HG02938 (cell line): ENCODE measurements at regions not wholly inside any gene's neighbourhood (a gene's known extent, or its start where the extent isn't known, plus 50 kb on each side); places are given as distances from the start of the nearest gene placed in this dataset.

Source experiments
- ATAC-seq: cut with Tn5 transposase; IDR thresholded peaks from one replicate; pipeline ENCODE4 v1.9.1; 2021; ENCODE audit warnings: mild to moderate bottlenecking, moderate library complexity; ENCODE audit not compliant: unreplicated experiment

GRCh38 chr5:171578829-171579491 lies 159.5 kb downstream of the FGF18 start:
- ATAC-seq = no peak

GRCh38 chr5:171579976-171580411 lies 160.5 kb downstream of the FGF18 start:
- no peak for ATAC-seq

DNA sequence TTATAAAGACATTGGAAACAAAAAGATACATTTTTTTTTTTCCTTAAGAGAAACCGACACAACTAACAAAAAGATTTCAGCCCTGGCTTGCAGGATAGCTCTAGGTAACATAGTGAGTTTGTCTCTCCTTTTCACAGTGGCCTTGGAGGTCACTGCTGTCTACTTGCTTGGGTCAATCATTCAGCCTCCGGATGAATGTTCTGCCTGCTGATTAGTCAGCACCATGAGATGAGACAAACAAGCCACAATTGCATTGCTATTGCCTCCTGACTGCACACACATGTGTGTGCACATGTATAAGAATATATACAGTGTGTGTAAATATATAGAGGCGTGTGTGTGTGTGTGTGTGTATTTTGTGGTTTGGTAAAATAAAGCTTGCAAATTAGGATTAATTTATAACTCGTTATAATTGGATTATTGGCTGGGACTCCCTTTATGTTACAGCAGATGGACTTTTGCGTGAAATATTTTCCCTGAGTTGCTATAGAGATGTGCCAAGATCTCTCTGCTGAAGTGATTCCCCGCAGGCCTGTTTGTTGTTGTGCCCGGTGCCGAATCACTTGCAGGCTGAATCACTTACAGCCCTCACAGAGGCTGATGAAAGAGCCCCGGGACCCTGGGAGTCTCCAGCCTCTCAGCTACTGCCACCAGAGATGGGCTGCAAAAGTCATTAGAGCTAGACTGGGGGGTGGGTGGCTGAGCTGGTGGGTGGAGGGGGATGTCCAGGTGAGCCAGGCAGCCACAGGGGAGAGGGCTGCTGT lies 161.2 kb downstream of the FGF18 start:
- ATAC-seq = no peak

GRCh38 chr5:171581781-171582180 lies 162.3 kb downstream of the FGF18 start:
- no peak for ATAC-seq

GRCh38 chr5:171582849-171583248 lies 163.4 kb downstream of the FGF18 start:
- no peak for ATAC-seq

DNA sequence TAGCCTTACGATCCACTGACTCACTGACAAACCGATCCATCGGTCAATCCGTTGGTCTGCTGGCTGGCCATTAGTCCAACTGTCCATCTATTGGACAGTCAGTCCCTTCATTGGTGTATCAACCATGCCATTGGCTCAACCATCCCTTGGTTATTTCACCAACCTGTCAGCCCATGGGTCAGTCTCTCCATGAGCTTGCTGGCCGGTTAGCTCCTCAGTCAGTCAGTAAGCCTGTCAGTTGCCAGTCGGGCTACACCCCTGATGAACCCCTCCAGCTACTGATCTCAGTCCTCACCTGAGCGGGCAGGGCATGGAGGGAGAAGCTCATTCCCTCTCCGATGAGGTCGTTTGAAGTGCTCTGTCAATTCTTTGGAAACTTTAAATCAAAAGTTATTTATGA lies 166.5 kb downstream of the FGF18 start:
- no peak for ATAC-seq

DNA sequence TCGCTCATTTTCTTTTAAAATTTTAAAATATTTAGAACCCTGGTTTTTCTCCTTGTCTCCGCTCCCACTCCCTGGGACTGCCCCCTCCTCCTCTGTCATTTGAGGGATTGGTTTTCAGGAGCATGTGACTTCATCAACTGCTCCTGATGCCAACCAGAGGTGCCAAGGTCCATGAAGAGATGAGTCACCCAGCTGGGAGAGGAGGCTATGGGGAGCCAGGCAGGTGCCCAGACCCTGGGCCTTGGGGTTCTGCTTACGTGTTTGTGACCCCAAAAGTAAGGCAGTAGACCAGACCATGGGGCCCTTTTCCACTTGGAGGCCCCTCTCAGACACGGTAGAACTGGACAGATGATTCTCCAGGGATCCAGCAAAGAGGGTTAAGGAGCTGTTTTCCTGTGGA lies 167.0 kb downstream of the FGF18 start:
- no peak for ATAC-seq

- ATAC-seq = no peak
These were observed 168.6 kb downstream of the FGF18 start for GRCh38 chr5:171588046-171588445.

- ATAC-seq = no peak
These were observed 169.3 kb downstream of the FGF18 start for GRCh38 chr5:171588790-171589189.

DNA sequence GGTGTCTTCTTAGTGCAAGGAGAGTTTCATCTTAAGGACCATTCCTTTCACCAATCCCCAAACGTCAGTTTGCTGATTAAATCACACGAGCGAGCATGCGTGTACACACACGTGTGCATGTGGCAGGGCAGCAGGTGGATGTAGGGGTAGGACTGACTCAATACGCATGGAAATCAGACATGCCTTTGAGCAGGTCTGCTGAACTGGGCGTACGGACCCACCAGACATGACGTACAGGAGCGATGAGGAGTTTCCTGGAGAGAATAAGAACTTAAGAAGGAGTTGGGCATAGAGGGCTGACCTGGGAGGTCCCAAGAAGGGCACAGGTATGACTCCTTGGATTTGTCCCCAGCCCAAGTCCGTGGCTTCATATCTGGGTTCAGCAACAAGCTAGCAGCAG lies 170.0 kb downstream of the FGF18 start:
- ATAC-seq = no peak

- no peak for ATAC-seq
These were observed 172.6 kb downstream of the FGF18 start for GRCh38 chr5:171592076-171592475.

DNA sequence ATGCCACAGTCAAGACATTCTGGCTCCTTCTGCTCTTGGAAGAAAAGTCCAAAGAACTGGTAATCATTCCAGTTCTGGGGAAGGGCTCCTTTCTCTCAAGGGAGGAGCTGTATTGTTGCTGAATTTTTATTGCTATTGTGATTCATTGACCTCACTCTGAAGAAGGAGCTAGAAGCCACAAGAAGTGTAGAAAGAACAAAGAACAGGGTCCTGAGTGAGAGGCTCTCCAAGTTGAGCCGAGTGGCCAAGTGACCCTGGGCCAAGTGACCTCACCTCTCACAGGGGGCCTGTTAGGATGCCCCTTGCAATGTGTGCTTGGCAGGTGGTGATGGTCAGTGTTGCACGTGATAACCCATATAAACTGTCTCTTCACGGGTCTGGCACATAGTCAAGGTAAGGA lies 173.3 kb downstream of the FGF18 start:
- ATAC-seq = no peak

DNA sequence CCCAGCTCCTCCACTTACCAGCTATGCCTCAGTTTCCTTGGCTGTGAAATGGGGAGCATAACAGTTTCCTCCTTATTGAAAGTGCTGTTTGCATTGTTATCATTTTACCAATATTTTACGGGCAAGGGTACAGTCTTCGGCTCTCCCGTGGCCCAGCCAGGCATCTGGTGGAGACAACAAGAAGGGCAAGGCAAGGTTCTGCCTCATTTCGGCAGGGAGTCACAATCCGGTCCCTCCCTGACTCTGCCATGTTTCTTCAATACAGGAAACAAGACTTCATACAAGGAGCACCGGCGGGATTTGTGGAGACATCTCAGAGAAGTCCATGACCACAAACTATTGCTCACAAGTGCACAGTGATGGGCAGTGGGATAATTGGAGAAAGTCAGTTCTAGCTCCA lies 174.0 kb downstream of the FGF18 start:
- no peak for ATAC-seq

DNA sequence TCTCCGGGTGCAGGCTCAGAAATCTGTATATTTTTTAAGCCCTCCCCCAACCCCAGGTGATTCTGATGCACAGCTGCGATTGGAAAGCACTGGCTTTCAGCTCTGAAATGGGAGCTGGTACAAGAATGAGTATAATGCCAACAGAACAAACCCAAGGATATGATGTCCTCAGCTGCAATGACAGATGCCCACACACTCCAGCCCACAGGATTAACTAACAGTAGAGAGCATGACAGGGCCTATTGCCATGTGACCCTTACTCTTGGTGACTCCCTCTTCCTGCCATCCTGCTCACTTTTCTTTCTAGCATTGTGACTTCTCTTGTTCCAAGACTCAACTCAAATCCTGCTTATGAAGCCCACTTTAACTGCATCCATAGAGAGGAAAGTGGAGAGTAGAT lies 174.5 kb downstream of the FGF18 start:
- no peak for ATAC-seq

DNA sequence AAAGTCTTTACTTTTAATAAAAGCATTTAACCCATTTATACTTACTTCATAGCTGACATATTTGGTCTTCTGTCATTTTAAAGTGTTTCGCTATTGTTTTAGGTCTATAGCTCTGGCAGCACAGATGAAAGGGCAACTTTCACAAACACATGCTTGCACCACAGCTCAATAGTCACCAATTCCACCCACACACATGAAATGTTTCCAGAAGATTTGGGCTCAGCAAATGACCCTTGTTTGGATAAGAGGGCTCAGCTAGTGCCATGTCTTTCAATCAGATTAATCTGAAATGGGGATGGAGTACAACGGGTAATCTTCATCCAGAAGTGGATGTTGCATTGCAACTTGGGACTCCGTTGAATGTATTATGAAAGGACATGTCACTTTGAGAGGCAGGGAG lies 176.0 kb downstream of the FGF18 start:
- ATAC-seq = no peak

- peak; percentile 75 for ATAC-seq
These were observed 176.4 kb downstream of the FGF18 start for GRCh38 chr5:171595801-171596231.

- no peak for ATAC-seq
These were observed 177.0 kb downstream of the FGF18 start for GRCh38 chr5:171596391-171596878.

GRCh38 chr5:171597946-171598640 lies 178.6 kb downstream of the FGF18 start:
- ATAC-seq = no peak

- no peak for ATAC-seq
These were observed 179.2 kb downstream of the FGF18 start for GRCh38 chr5:171598641-171599152.

DNA sequence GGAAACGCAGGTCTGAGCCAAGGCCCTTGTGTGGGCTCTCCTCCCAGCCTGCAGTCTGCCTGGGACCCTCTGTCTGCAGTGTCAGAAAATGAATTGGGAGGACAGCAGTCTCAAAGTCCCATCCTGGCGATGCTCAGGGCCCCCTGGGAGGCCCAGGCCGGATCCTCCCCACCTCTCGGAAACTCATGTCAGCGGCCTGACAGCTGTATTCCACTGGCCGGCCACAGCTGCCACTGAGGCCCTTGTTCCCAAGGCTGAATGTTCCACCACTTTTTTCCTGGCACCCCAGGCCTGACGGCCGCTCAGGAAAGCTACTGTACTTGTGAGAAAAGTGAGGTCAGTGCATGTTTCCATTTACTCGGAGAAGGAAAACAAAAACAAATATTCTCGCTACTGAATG lies 180.0 kb downstream of the FGF18 start:
- no peak for ATAC-seq

DNA sequence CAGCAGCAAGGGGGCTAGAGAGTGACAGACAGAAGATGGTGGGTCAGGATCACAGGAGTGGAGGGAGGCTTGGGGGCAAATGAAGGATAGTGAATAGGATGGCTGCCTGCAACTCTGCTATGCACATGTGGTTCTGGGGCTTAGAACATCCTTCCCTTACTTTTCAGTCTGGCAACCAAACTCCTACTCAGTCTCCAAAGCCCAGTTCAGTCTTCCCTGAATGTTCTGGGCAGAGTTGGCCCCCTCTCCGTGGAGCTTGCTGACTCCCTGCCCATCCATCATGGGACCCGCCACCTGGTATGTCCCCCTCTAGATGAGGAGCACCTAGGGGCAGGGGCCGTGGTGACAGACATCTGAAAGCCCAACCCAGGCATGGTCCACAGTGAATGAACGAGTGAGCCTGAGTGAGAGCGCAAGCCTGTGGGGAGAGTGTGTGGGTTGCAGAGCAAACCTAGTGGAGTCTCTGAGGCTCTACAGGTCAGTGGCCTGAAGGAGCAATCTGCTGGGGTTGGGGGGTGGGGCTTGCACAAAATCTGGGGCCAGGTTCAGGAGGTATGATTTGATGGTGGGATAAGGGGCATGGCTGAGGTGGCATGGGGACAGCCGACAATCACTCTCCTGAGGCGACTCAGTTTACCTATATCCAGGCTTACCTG lies 180.6 kb downstream of the FGF18 start:
- ATAC-seq = no peak
